ENCODE measurements at regions not wholly inside any gene's neighbourhood (a gene's known extent, or its start where the extent isn't known, plus 50 kb on each side); places are given as distances from the start of the nearest gene placed in this dataset.
A peak's percentile ranks its signal among the peaks of the same experiment; 100 is the strongest.
"Not testable (repeated sequence)": the region's sequence is repeated elsewhere in the genome, so short reads cannot be mapped to it uniquely, and the experiment has no call there.

- no peak for DNase-seq (ENCODE audit: low read depth)
Measured at GRCh38 chr7:19554581-19554980, 154.3 kb downstream of the POLR1F start.

GRCh38 chr7:19552576-19552975 lies 156.3 kb downstream of the POLR1F start:
- no peak for DNase-seq (ENCODE audit: low read depth)
- in situ Hi-C loops (cut with HindIII; ENCODE audit: low pct_unique_long_range_greater_than_20kb, low sequenced_read_pairs) = no loop called here

More at GRCh38 chr7:19554581-19554980, 154.3 kb downstream of the POLR1F start:
- in situ Hi-C loops (cut with HindIII; ENCODE audit: low pct_unique_long_range_greater_than_20kb, low sequenced_read_pairs) = no loop called here

- in situ Hi-C loops (cut with HindIII; ENCODE audit: low pct_unique_long_range_greater_than_20kb, low sequenced_read_pairs); DNase-seq (ENCODE audit: low read depth): not testable (repeated sequence)
Measured at GRCh38 chr7:19549246-19549645, 159.6 kb downstream of the POLR1F start.

- in situ Hi-C loops (cut with HindIII; ENCODE audit: low pct_unique_long_range_greater_than_20kb, low sequenced_read_pairs) = no loop called here
- no peak for DNase-seq (ENCODE audit: low read depth)
Measured at GRCh38 chr7:19537942-19538401, 170.9 kb downstream of the POLR1F start.

GRCh38 chr7:19533266-19533665 lies 175.6 kb downstream of the POLR1F start:
- in situ Hi-C loops (cut with HindIII; ENCODE audit: low pct_unique_long_range_greater_than_20kb, low sequenced_read_pairs) = no loop called here
- no peak for DNase-seq (ENCODE audit: low read depth)

GRCh38 chr7:19530852-19531251 lies 178.0 kb downstream of the POLR1F start:
- in situ Hi-C loops (cut with HindIII; ENCODE audit: low pct_unique_long_range_greater_than_20kb, low sequenced_read_pairs) = no loop called here

GRCh38 chr7:19530261-19530660 lies 178.6 kb downstream of the POLR1F start:
- in situ Hi-C loops (cut with HindIII; ENCODE audit: low pct_unique_long_range_greater_than_20kb, low sequenced_read_pairs) = no loop called here
- DNase-seq (ENCODE audit: low read depth) = no peak

More at GRCh38 chr7:19530852-19531251, 178.0 kb downstream of the POLR1F start:
- no peak for DNase-seq (ENCODE audit: low read depth)

- in situ Hi-C loops (cut with HindIII; ENCODE audit: low pct_unique_long_range_greater_than_20kb, low sequenced_read_pairs) = no loop called here
- DNase-seq (ENCODE audit: low read depth) = no peak
Measured at GRCh38 chr7:19526639-19527038, 182.2 kb downstream of the POLR1F start.

- peak; percentile 21 for DNase-seq (ENCODE audit: low read depth)
- in situ Hi-C loops (cut with HindIII; ENCODE audit: low pct_unique_long_range_greater_than_20kb, low sequenced_read_pairs) = no loop called here
Measured at GRCh38 chr7:19522486-19522885, 186.4 kb downstream of the POLR1F start.

- in situ Hi-C loops (cut with HindIII; ENCODE audit: low pct_unique_long_range_greater_than_20kb, low sequenced_read_pairs) = no loop called here
- DNase-seq (ENCODE audit: low read depth) = no peak
Measured at GRCh38 chr7:19520392-19520791, 188.4 kb downstream of the POLR1F start.

GRCh38 chr7:19519443-19520021 lies 189.3 kb downstream of the POLR1F start:
- DNase-seq (ENCODE audit: low read depth) = peak; percentile 77
- in situ Hi-C loops (cut with HindIII; ENCODE audit: low pct_unique_long_range_greater_than_20kb, low sequenced_read_pairs) = no loop called here

GRCh38 chr7:19517546-19517945 lies 191.3 kb downstream of the POLR1F start:
- in situ Hi-C loops (cut with HindIII; ENCODE audit: low pct_unique_long_range_greater_than_20kb, low sequenced_read_pairs); DNase-seq (ENCODE audit: low read depth): not testable (repeated sequence)

- DNase-seq (ENCODE audit: low read depth) = no peak
Measured at GRCh38 chr7:19508821-19509220, 200.0 kb downstream of the POLR1F start.

GRCh38 chr7:19508124-19508523 lies 200.7 kb downstream of the POLR1F start:
- DNase-seq (ENCODE audit: low read depth) = no peak
- in situ Hi-C loops (cut with HindIII; ENCODE audit: low pct_unique_long_range_greater_than_20kb, low sequenced_read_pairs) = no loop called here

More at GRCh38 chr7:19508821-19509220, 200.0 kb downstream of the POLR1F start:
- in situ Hi-C loops (cut with HindIII; ENCODE audit: low pct_unique_long_range_greater_than_20kb, low sequenced_read_pairs) = no loop called here

GRCh38 chr7:19491821-19492452 lies 216.9 kb downstream of the POLR1F start:
- DNase-seq (ENCODE audit: low read depth) = peak; percentile 21
- in situ Hi-C loops (cut with HindIII; ENCODE audit: low pct_unique_long_range_greater_than_20kb, low sequenced_read_pairs) = no loop called here

GRCh38 chr7:19491371-19491770 lies 217.5 kb downstream of the POLR1F start:
- DNase-seq (ENCODE audit: low read depth) = no peak
- in situ Hi-C loops (cut with HindIII; ENCODE audit: low pct_unique_long_range_greater_than_20kb, low sequenced_read_pairs) = no loop called here

- no peak for DNase-seq (ENCODE audit: low read depth)
- in situ Hi-C loops (cut with HindIII; ENCODE audit: low pct_unique_long_range_greater_than_20kb, low sequenced_read_pairs) = no loop called here
Measured at GRCh38 chr7:19489162-19489820, 219.5 kb downstream of the POLR1F start.

GRCh38 chr7:19488056-19488455 lies 220.8 kb downstream of the POLR1F start:
- no peak for DNase-seq (ENCODE audit: low read depth)
- in situ Hi-C loops (cut with HindIII; ENCODE audit: low pct_unique_long_range_greater_than_20kb, low sequenced_read_pairs) = no loop called here

- DNase-seq (ENCODE audit: low read depth) = no peak
- in situ Hi-C loops (cut with HindIII; ENCODE audit: low pct_unique_long_range_greater_than_20kb, low sequenced_read_pairs) = no loop called here
Measured at GRCh38 chr7:19482628-19483027, 226.2 kb downstream of the POLR1F start.
